IMR-90 (cell line): ENCODE measurements at regions not wholly inside any gene's neighbourhood (a gene's known extent, or its start where the extent isn't known, plus 50 kb on each side); places are given as distances from the start of the nearest gene placed in this dataset.

Experiments
- ATAC-seq: fragments of 200-7000 bp; cut with Tn5 transposase; 2 replicates; pipeline ENCODE4 v1.9.1; 2020; ENCODE audit warnings: low read depth, mild to moderate bottlenecking, moderate library complexity
- BruUV-seq: library from RNA; stranded (reverse); fragments of 400-500 nt; replicated peaks from 2 replicates; lab custom pipeline; 2021; lab: Mats Ljungman, UMichigan
- CTCF ChIA-PET: fragments of 300-600 bp; formaldehyde crosslinking; extraction: SDS; loops from one replicate; lab custom pipeline; 2021; ENCODE audit warnings: antibody characterized with exemption; lab: Yijun Ruan, JAX
- POLR2A ChIA-PET: fragments of 300-600 bp; sonication (Branson Sonifier 250); formaldehyde crosslinking; loops from one replicate; lab custom pipeline; 2022; ENCODE audit warnings: antibody characterized with exemption; ENCODE audit not compliant: unreplicated experiment; lab: Charles Lee
- DNase-seq: peaks from one replicate; pipeline ENCODE4 v3.0.0; 2013
- H2AFZ ChIP-seq: replicated peaks from 2 replicates; pipeline ENCODE3; 2013; ENCODE audit warnings: low read length, mild to moderate bottlenecking; ENCODE audit not compliant: poor library complexity
- H2AK5ac ChIP-seq: 2 replicates; pipeline ENCODE4 v1.6.1; 2013; ENCODE audit warnings: low read depth, low read length, inconsistent platforms
- H2AK9ac ChIP-seq: replicated peaks from 2 replicates; pipeline ENCODE3; 2013; ENCODE audit warnings: mild to moderate bottlenecking, low read depth, low read length, moderate library complexity; ENCODE audit not compliant: poor library complexity
- H2BK120ac ChIP-seq: 2 replicates; pipeline ENCODE4 v1.6.1; 2013; ENCODE audit warnings: low read depth, low read length, inconsistent platforms
- H2BK15ac ChIP-seq: 3 replicates; pipeline ENCODE4 v1.6.1; 2013; ENCODE audit warnings: low read depth, low read length, inconsistent platforms
- H2BK20ac ChIP-seq: 2 replicates; pipeline ENCODE4 v1.6.1; 2013; ENCODE audit warnings: low read depth, mild to moderate bottlenecking, inconsistent platforms, low read length, moderate library complexity
- H2BK5ac ChIP-seq: 2 replicates; pipeline ENCODE4 v1.6.1; 2013; ENCODE audit warnings: mild to moderate bottlenecking, low read depth, low read length, inconsistent platforms; ENCODE audit not compliant: poor library complexity, severe bottlenecking
- H3K14ac ChIP-seq: replicated peaks from 2 replicates; pipeline ENCODE4 v1.6.1; 2013; ENCODE audit warnings: low read depth, low read length, inconsistent platforms
- H3K18ac ChIP-seq: 2 replicates; pipeline ENCODE4 v1.6.1; 2013; ENCODE audit warnings: low read depth, low read length, control low read depth
- H3K23ac ChIP-seq: 2 replicates; pipeline ENCODE4 v1.6.1; 2013; ENCODE audit warnings: low read depth, low read length, inconsistent platforms
- H3K27ac ChIP-seq: 2 replicates; pipeline ENCODE4 v1.5.1; 2013; ENCODE audit warnings: mild to moderate bottlenecking, control low read depth, low read length; ENCODE audit not compliant: insufficient read depth
- H3K27me3 ChIP-seq: 2 replicates; pipeline ENCODE4 v1.6.1; 2013; ENCODE audit warnings: low read length; ENCODE audit not compliant: control insufficient read depth, insufficient read depth
- H3K36me3 ChIP-seq: 2 replicates; pipeline ENCODE4 v1.6.1; 2013; ENCODE audit warnings: low read length, mixed read lengths; ENCODE audit not compliant: control insufficient read depth, insufficient read depth
- H3K4ac ChIP-seq: 2 replicates; pipeline ENCODE4 v1.6.1; 2013; ENCODE audit warnings: low read depth, low read length, inconsistent platforms
- H3K4me1 ChIP-seq: 2 replicates; pipeline ENCODE4 v1.6.1; 2013; ENCODE audit warnings: low read length, mixed read lengths; ENCODE audit not compliant: control insufficient read depth, insufficient read depth
- H3K4me2 ChIP-seq: 2 replicates; pipeline ENCODE4 v1.6.1; 2013; ENCODE audit warnings: low read depth, mild to moderate bottlenecking, control low read depth, low read length, moderate library complexity
- H3K4me3 ChIP-seq: 2 replicates; pipeline ENCODE4 v1.5.1; 2013; ENCODE audit warnings: low read depth, mild to moderate bottlenecking, control low read depth, low read length, moderate library complexity; ENCODE audit not compliant: insufficient read depth
- H3K56ac ChIP-seq: 2 replicates; pipeline ENCODE4 v1.6.1; 2013; ENCODE audit warnings: low read length, inconsistent platforms; ENCODE audit not compliant: insufficient read depth; ENCODE audit errors: extremely low read depth
- H3K79me1 ChIP-seq, 2 experiments: 2 replicates each; pipeline ENCODE4 v1.6.1; 2013; ENCODE audit warnings: low read length in 2 of 2, inconsistent platforms in 1 of 2, low read depth in 1 of 2
- H3K9ac ChIP-seq: 2 replicates; pipeline ENCODE4 v1.6.1; 2013; ENCODE audit warnings: low read depth, low read length, control low read depth
- H3K9me1 ChIP-seq: 2 replicates; pipeline ENCODE4 v1.6.1; 2013; ENCODE audit warnings: low read length, inconsistent platforms; ENCODE audit not compliant: insufficient read depth
- H3K9me3 ChIP-seq: 2 replicates; pipeline ENCODE4 v1.6.1; 2013; ENCODE audit warnings: low read length; ENCODE audit not compliant: control insufficient read depth, insufficient read depth
- H4K20me1 ChIP-seq: 2 replicates; pipeline ENCODE4 v1.6.1; 2013; ENCODE audit warnings: low read length, inconsistent platforms; ENCODE audit not compliant: insufficient read depth
- H4K5ac ChIP-seq: 2 replicates; pipeline ENCODE4 v1.6.1; 2013; ENCODE audit warnings: mild to moderate bottlenecking, low read depth, low read length, control low read depth
- H4K8ac ChIP-seq, 2 experiments: 2 replicates each; pipeline ENCODE4 v1.6.1; 2013; ENCODE audit warnings: low read depth in 2 of 2, low read length in 2 of 2, control low read depth in 1 of 2, inconsistent platforms in 1 of 2
- H4K91ac ChIP-seq: 2 replicates; pipeline ENCODE4 v1.6.1; 2013; ENCODE audit warnings: low read depth, low read length, inconsistent platforms; ENCODE audit not compliant: insufficient read depth
- BHLHE40 ChIP-seq: fragments of 150-350 bp; IDR thresholded peaks from 2 replicates; pipeline ENCODE4 v1.6.1; 2016; ENCODE audit warnings: mild to moderate bottlenecking, low read depth, low read length
- CEBPB ChIP-seq: IDR thresholded peaks from 2 replicates; pipeline ENCODE4 v1.6.1; 2012; ENCODE audit warnings: low read depth, low read length, improper control_type of control experiment
- CHD1 ChIP-seq: IDR thresholded peaks from 2 replicates; pipeline ENCODE4 v1.6.1; 2012; ENCODE audit warnings: low read depth, low read length, improper control_type of control experiment
- CTCF ChIP-seq: conservative IDR thresholded peaks from 2 replicates; pipeline ENCODE4 v1.5.1; 2012; ENCODE audit warnings: mild to moderate bottlenecking, low read depth, low read length, improper control_type of control experiment
- ELK1 ChIP-seq: fragments of 150-350 bp; IDR thresholded peaks from 2 replicates; pipeline ENCODE4 v1.6.1; 2016; ENCODE audit warnings: low read depth, mild to moderate bottlenecking, low read length, moderate library complexity, borderline replicate concordance
- FOS ChIP-seq: fragments of 150-350 bp; IDR thresholded peaks from 2 replicates; pipeline ENCODE4 v1.6.1; 2016; ENCODE audit warnings: low read depth, low read length
- MAZ ChIP-seq: IDR thresholded peaks from 2 replicates; pipeline ENCODE4 v1.6.1; 2012; ENCODE audit warnings: low read depth, mild to moderate bottlenecking, low read length, improper control_type of control experiment, moderate library complexity, borderline replicate concordance
- MXI1 ChIP-seq: IDR thresholded peaks from 2 replicates; pipeline ENCODE4 v1.6.1; 2012; ENCODE audit warnings: low read depth, mild to moderate bottlenecking, low read length, moderate library complexity, borderline replicate concordance
- NFE2L2 ChIP-seq: fragments of 150-350 bp; IDR thresholded peaks from 2 replicates; pipeline ENCODE4 v1.6.1; 2016; ENCODE audit warnings: low read depth, mild to moderate bottlenecking, low read length
- POLR2A ChIP-seq: IDR thresholded peaks from 2 replicates; pipeline ENCODE4 v1.6.1; 2012; ENCODE audit warnings: mild to moderate bottlenecking, low read depth, low read length
- RAD21 ChIP-seq: IDR thresholded peaks from 2 replicates; pipeline ENCODE4 v1.6.1; 2012; ENCODE audit warnings: low read length, improper control_type of control experiment
- RCOR1 ChIP-seq: IDR thresholded peaks from 2 replicates; pipeline ENCODE4 v1.6.1; 2012; ENCODE audit warnings: mild to moderate bottlenecking, low read length, improper control_type of control experiment; ENCODE audit not compliant: insufficient replicate concordance
- SMC3 ChIP-seq: fragments of 150-350 bp; IDR thresholded peaks from 2 replicates; pipeline ENCODE4 v1.6.1; 2016; ENCODE audit warnings: low read depth, mild to moderate bottlenecking, antibody characterized with exemption, low read length, moderate library complexity
- WGBS, 2 experiments: methylation state at CpG; one replicate each; pipeline versions ENCODE4 v1.1.5 to v1.1.7; 2013; ENCODE audit warnings: missing lambda C conversion rate in 2 of 2; ENCODE audit not compliant: insufficient read length in 1 of 2; ENCODE audit errors: extremely low coverage in 2 of 2; 5-methylcytosine and 5-hydroxymethylcytosine counted together
- dilution Hi-C: fragments of 300-500 bp; cut with HindIII; formaldehyde crosslinking; loops from one replicate; pipeline ENCODE4 v1.14.3; 2018; ENCODE audit warnings: low sequenced_read_pairs; ENCODE audit not compliant: unreplicated experiment
- in situ Hi-C: fragments of 300-500 bp; cut with MboI; formaldehyde crosslinking; loops from 3 replicates; pipeline ENCODE4 v1.14.3; 2019; ENCODE audit warnings: low sequenced_read_pairs, inconsistent platforms, mixed read lengths
- intact Hi-C: fragments of 100-400 bp; cut with micrococcal nuclease; formaldehyde crosslinking; loops from 2 replicates; pipeline ENCODE4 v1.10.0; 2022
- TF ChIP-seq, protein P1 (sequence below): fragments of 150-350 bp; IDR thresholded peaks from 2 replicates; pipeline ENCODE4 v1.6.1; 2017; ENCODE audit warnings: mild to moderate bottlenecking, antibody characterized with exemption, low read length, low read depth

- ChIA-PET CTCF (interaction anchor here (1.0 kb wide), 1 partner anchor 288 kb away, joined by 3 read pairs; no protein-coding TSS in a partner anchor), POLR2A (no interaction called here)
- Histone ChIP-seq H4K20me1 (no peaks in the 10 kb centered on the region), H4K91ac (no peak overlapping the region), H4K8ac (peak overlapping the region; percentile 10 to 93; a peak in 2 of 4 replicates), H4K5ac (no peak overlapping the region), H3K4me1 (peaks cover 6% of the 10 kb centered on the region), H3K56ac (no peak overlapping the region), H3K36me3 (no peaks in the 10 kb centered on the region), H3K27ac (peak overlapping the region; percentile 56; the same call in 1 of the 2 replicates), H3K9me1 (no peaks in the 10 kb centered on the region), H3K23ac (peak overlapping the region; percentile 73; the same call in 1 of the 2 replicates), H3K27me3 (no peaks in the 10 kb centered on the region), H2BK5ac (peak overlapping the region; percentile 85), H3K9me3 (no peaks in the 10 kb centered on the region; the same call in 1 of the 2 replicates), H2BK15ac (no peak overlapping the region; the same call in 2 of the 3 replicates), H2AFZ (no peak overlapping the region), H3K18ac (peak overlapping the region; percentile 99; the same call in 1 of the 2 replicates), H3K4me3 (no peak overlapping the region), H2BK120ac (peak overlapping the region; percentile 90; the same call in 1 of the 2 replicates), H3K79me1 (no peaks in the 10 kb centered on the region), H2AK9ac (no peak overlapping the region), H3K4ac (peak overlapping the region; percentile 81; the same call in 1 of the 2 replicates), H2AK5ac (no peak overlapping the region), H3K4me2 (0 out of 2 replicates have a peak overlapping the region, but pooled peaks have one; percentile 14), H3K9ac (no peak overlapping the region), H2BK20ac (peak overlapping the region; percentile 87; the same call in 1 of the 2 replicates), H3K14ac (no peak overlapping the region)
- TF ChIP-seq CHD1 (no peak), MXI1 (no peak), CTCF (no peak), FOS (no peak), MAZ (no peak), BHLHE40 (no peak), POLR2A (no peak), RAD21 (no peak), NFE2L2 (no peak), CEBPB (no peak), SMC3 (no peak), RCOR1 (no peak), ELK1 (no peak)
- TF ChIP-seq, protein P1, sequence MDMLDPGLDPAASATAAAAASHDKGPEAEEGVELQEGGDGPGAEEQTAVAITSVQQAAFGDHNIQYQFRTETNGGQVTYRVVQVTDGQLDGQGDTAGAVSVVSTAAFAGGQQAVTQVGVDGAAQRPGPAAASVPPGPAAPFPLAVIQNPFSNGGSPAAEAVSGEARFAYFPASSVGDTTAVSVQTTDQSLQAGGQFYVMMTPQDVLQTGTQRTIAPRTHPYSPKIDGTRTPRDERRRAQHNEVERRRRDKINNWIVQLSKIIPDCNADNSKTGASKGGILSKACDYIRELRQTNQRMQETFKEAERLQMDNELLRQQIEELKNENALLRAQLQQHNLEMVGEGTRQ, result no peak
- ATAC-seq (peak; percentile 85), DNase-seq (peak; percentile 55)
- dilution Hi-C loops (no loop called here), intact Hi-C loops (no loop called here), in situ Hi-C loops (loop anchor here (25.0 kb wide), 1 partner anchor 445 kb away; the partner anchor contains the start of gene ALCAM)
- no TSS peak for BruUV-seq
- WGBS, 2 experiments, result no CpG with 5 or more reads among the region's 1 CpG
Measured at GRCh38 chr3:104916971-104917370, 449.7 kb upstream of the ALCAM start.
